ENCODE measurements at regions not wholly inside any gene's neighbourhood (a gene's known extent, or its start where the extent isn't known, plus 50 kb on each side); places are given as distances from the start of the nearest gene placed in this dataset.

GRCh38 chr18:45383228-45383627 lies 232.0 kb upstream of the SLC14A2 start:
- H3K27ac ChIP-seq, result no peak overlapping the region
- no peak overlapping the region for H3K4me3 ChIP-seq
- no peaks in the 10 kb centered on the region for H3K9me3 ChIP-seq
- H3K36me3 ChIP-seq, result no peaks in the 10 kb centered on the region
- H3K4me1 ChIP-seq, result peaks cover 0 to 10% (median 0%) of the 10 kb centered on the region in 6 donors
- intact Hi-C loops (cut with DNase I; ENCODE audit: low total_unique reads), result no loop called here
- DNase-seq, result no peak
- TF ChIP-seq CTCF (IDR thresholded peaks at IDR 0.05 in 8 of 11, conservative IDR thresholded peaks at IDR 0.05 in 3 of 11), result no peak
- TF ChIP-seq POLR2A (IDR thresholded peaks at IDR 0.05), result no peak
- no peak for TF ChIP-seq POLR2AphosphoS5 (IDR thresholded peaks at IDR 0.05)
- peaks cover 0 to 13% (median 2%) of the 10 kb centered on the region in 7 donors for H3K27me3 ChIP-seq (replicated peaks in 1 of 7)
- WGBS, 5 donors, result 83 to 100% (median 97%) methylated on average over 1 of the region's 1 CpG

- H3K4me3 ChIP-seq, result no peak overlapping the region
- no peaks in the 10 kb centered on the region for H3K9me3 ChIP-seq
- peaks cover 0 to 10% (median 0%) of the 10 kb centered on the region in 6 donors for H3K4me1 ChIP-seq
- H3K27ac ChIP-seq, result no peak overlapping the region
- DNase-seq, result no peak
- TF ChIP-seq POLR2AphosphoS5 (IDR thresholded peaks at IDR 0.05), result no peak
- TF ChIP-seq POLR2A (IDR thresholded peaks at IDR 0.05), result no peak
- TF ChIP-seq CTCF (IDR thresholded peaks at IDR 0.05 in 8 of 11, conservative IDR thresholded peaks at IDR 0.05 in 3 of 11), result peak; percentile 10 to 78 (median 63)
- intact Hi-C loops (cut with DNase I; ENCODE audit: low total_unique reads), result no loop called here
- peaks cover 0 to 13% (median 2%) of the 10 kb centered on the region in 7 donors for H3K27me3 ChIP-seq (replicated peaks in 1 of 7)
- H3K36me3 ChIP-seq, result no peaks in the 10 kb centered on the region
- WGBS, 5 donors, result 22 to 29% (median 24%) methylated on average over 4 of the region's 4 CpGs
Observed at GRCh38 chr18:45384137-45384961, 230.9 kb upstream of the SLC14A2 start.

- intact Hi-C loops (cut with DNase I; ENCODE audit: low total_unique reads), result no loop called here
- Histone ChIP-seq H3K27me3 (replicated peaks in 1 of 7) (peaks cover 0 to 13% (median 2%) of the 10 kb centered on the region in 7 donors), H3K9me3 (no peaks in the 10 kb centered on the region), H3K36me3 (no peaks in the 10 kb centered on the region), H3K4me3 (no peak overlapping the region), H3K27ac (no peak overlapping the region), H3K4me1 (peaks cover 0 to 10% (median 0%) of the 10 kb centered on the region in 6 donors)
- 37 to 44% (median 40%) methylated on average over 9 of the region's 9 CpGs for WGBS, 5 donors
- TF ChIP-seq POLR2AphosphoS5 (IDR thresholded peaks at IDR 0.05), result no peak
- DNase-seq, result no peak
Observed at GRCh38 chr18:45384962-45385315, 230.3 kb upstream of the SLC14A2 start.

GRCh38 chr18:45386041-45386655 lies 229.1 kb upstream of the SLC14A2 start:
- DNase-seq, result no peak
- WGBS, 5 donors, result 54 to 74% (median 66%) methylated on average over 7 of the region's 7 CpGs

More at GRCh38 chr18:45386041-45386655, 229.1 kb upstream of the SLC14A2 start:
- no peak overlapping the region for H3K4me3 ChIP-seq
- peaks cover 0 to 10% (median 0%) of the 10 kb centered on the region in 6 donors for H3K4me1 ChIP-seq
- no peaks in the 10 kb centered on the region for H3K9me3 ChIP-seq
- TF ChIP-seq CTCF (IDR thresholded peaks at IDR 0.05 in 8 of 11, conservative IDR thresholded peaks at IDR 0.05 in 3 of 11) (peak in 3 of 11 experiments; percentile 16 to 24 (median 22)), POLR2A (IDR thresholded peaks at IDR 0.05) (no peak)
- no peak overlapping the region for H3K27ac ChIP-seq
- H3K36me3 ChIP-seq, result no peaks in the 10 kb centered on the region
- H3K27me3 ChIP-seq (replicated peaks in 1 of 7), result peaks cover 0 to 13% (median 2%) of the 10 kb centered on the region in 7 donors
- intact Hi-C loops (cut with DNase I; ENCODE audit: low total_unique reads), result no loop called here
